ENCODE measurements at regions not wholly inside any gene's neighbourhood (a gene's known extent, or its start where the extent isn't known, plus 50 kb on each side); places are given as distances from the start of the nearest gene placed in this dataset.
A peak's percentile ranks its signal among the peaks of the same experiment; 100 is the strongest.

GRCh38 chr20:4560667-4561066 lies 125.6 kb upstream of the PRNP start:
- peak; percentile 54 for DNase-seq (ENCODE audit: low read depth)

DNA sequence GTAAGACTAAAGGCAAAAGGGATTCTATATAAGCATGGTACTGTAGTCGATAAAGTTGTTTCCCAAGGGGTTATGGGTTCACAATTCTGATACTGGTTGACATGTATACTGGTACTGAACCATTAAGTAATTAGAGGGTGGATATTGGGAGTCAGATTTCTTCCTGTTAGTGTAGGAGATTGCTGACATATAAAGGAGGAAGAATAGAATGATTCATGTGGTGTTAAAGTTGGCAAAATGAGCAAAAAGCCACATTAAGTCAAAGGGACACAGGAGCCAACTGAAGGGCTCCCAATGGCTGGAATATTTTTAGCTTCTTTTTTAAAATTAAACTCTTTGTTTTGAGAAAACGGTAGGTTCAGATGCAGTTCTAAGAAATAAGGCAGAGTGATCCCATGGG lies 126.3 kb upstream of the PRNP start:
- DNase-seq (ENCODE audit: low read depth): no peak

- DNase-seq (ENCODE audit: low read depth): no peak
These were observed 127.2 kb upstream of the PRNP start for GRCh38 chr20:4559106-4559505.

- DNase-seq (ENCODE audit: low read depth): no peak
These were observed 129.5 kb upstream of the PRNP start for GRCh38 chr20:4556781-4557180.

GRCh38 chr20:4555188-4555890 lies 130.9 kb upstream of the PRNP start:
- peak; percentile 33 for DNase-seq (ENCODE audit: low read depth)

GRCh38 chr20:4554346-4554745 lies 131.9 kb upstream of the PRNP start:
- no peak for DNase-seq (ENCODE audit: low read depth)

DNA sequence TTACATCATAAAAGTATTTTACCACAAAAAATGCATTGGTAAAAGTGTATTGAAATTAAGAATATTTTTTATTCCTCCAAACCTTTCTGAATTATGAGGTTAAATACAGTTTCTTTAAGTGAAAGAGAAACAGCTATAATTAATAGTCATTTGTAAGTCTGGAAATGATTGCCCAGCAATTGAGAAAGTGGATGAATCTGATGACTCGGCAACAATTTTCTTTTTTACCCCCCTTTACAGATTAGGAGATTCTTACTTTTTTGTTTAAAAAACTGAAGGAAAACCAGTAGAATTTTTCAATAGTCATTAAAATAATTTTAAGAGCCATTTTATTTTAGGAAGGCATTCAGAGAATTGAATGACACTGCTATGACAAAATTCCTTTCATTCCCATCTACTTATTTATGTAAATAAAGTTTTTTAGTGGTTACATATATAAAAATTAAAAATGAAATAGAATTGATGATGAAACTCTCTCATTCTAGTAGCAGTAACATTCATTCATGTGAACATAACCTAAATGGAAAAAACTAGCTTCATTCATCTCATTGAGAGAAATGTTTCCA lies 134.1 kb upstream of the PRNP start:
- DNase-seq (ENCODE audit: low read depth): no peak

DNA sequence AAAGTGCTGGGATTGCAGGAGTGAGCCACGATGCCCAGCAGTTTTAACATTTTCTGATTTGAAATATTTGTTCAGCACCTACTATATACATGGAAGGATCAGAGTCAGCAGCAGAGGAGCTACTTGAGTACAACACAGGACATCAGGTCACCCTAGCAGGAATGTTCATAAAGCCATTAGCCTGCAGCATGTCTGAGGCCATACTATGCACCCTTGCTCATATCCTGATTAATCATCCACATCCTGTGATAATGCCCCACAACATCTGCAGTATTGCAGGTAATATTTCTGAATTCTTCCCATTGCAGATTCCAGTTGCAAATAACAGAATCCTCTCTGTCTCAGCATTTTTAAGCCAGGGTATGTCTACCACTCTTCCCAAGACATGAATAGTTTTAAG lies 135.5 kb upstream of the PRNP start:
- DNase-seq (ENCODE audit: low read depth): no peak

GRCh38 chr20:4549711-4550259 lies 136.5 kb upstream of the PRNP start:
- DNase-seq (ENCODE audit: low read depth): no peak

- DNase-seq (ENCODE audit: low read depth): no peak
These were observed 137.7 kb upstream of the PRNP start for GRCh38 chr20:4548552-4548951.

DNA sequence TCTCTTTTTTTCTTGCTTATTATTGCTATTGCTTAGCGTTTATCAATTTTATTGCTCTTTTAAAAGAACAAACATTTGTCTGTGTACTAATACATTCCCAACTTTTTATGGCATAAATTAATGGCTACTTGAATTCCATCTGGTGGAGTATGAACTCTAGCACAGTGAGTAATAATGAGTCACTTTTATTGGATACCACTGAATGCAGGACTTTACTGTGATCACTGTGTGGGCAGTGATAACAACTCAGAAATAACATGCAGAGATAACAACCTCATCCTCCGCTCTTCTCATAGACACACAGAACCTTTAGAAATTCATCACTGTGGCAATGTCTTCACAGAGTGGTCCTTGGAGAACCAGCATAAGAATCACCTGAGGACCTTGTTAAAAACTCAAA lies 139.5 kb upstream of the PRNP start:
- peak; percentile 22 for DNase-seq (ENCODE audit: low read depth)

GRCh38 chr20:4546342-4546741 lies 139.9 kb upstream of the PRNP start:
- no peak for DNase-seq (ENCODE audit: low read depth)

GRCh38 chr20:4545526-4545925 lies 140.7 kb upstream of the PRNP start:
- DNase-seq (ENCODE audit: low read depth): no peak

DNA sequence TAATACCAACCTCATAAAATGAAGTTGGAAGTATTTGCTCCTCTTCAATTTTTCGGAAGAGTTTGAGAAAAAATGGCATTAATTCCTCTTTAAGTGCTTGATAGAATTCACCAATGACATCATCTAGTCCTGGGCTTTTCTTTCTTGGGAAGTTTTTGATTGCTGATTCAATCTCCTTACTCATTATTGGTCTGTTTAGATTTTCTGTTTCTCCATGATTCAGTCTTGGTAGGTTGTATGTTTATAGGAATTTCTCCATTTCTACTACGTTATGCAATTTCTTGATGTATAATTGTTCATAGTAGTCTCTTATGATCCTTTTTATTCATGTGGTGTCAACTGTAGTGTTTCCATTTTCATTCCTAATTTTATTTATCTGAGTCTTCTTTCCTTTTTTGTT lies 141.5 kb upstream of the PRNP start:
- no peak for DNase-seq (ENCODE audit: low read depth)

DNA sequence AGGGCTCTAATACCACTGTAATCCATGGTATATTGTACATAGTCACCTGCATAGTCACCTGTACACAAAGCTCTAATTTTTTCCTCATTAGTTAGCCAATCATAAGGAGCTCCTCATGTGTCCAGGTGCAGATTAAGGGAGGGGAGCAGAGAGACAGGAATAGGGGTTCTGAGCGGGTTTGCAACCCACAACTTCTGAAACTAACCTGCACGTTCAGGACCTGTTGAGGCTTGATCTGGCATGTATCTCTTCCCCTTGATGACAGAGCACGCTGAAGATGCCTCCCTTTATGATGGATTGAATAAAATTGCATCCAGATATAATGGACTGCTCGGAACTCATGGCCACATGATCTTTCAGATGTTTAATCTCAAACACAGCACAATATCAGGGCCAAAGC lies 144.0 kb upstream of the PRNP start:
- DNase-seq (ENCODE audit: low read depth): no peak

DNA sequence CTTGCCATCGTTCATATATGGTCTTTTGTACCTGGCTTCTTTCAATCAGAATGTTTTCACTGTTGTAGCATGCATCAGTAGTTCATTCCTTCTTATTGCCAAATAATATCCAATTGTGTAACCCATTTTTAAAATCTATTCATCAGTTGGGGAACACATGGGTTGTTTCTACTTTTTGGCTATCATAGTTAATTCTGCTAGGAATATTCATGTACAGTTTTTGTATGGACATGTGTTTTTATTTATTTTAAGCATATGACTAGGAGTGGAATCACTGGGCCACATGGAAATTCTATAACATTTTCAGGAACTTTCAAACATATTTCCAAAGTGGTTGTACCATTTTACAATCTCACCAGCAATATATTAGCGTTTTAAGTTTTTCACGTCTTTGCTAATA lies 151.9 kb upstream of the PRNP start:
- no peak for DNase-seq (ENCODE audit: low read depth)

GRCh38 chr20:4533368-4534133 lies 152.7 kb upstream of the PRNP start:
- no peak for DNase-seq (ENCODE audit: low read depth)

GRCh38 chr20:4532772-4533171 lies 153.5 kb upstream of the PRNP start:
- no peak for DNase-seq (ENCODE audit: low read depth)

DNA sequence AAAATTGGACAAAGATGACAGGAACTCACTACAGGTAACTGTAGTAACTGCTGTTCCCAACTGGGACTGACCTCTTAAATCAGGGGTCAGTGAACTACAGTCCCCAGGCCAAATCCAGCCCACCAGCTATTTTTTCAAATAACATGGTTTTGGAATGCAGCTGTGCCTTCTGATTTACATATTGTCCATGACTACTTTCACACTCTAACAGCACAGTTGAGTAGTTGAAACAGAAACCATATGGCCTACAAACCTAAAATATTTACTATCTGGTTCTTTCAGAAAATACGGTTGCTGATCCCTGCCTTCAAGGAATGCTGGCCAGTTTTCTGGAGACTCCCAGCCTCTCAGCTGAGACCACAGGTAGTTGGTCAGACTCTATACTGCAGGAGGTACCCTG lies 161.5 kb upstream of the PRNP start:
- no peak for DNase-seq (ENCODE audit: low read depth)

GRCh38 chr20:4524307-4524706 lies 161.9 kb upstream of the PRNP start:
- no peak for DNase-seq (ENCODE audit: low read depth)

GRCh38 chr20:4522310-4522709 lies 163.9 kb upstream of the PRNP start:
- DNase-seq (ENCODE audit: low read depth): no peak

DNA sequence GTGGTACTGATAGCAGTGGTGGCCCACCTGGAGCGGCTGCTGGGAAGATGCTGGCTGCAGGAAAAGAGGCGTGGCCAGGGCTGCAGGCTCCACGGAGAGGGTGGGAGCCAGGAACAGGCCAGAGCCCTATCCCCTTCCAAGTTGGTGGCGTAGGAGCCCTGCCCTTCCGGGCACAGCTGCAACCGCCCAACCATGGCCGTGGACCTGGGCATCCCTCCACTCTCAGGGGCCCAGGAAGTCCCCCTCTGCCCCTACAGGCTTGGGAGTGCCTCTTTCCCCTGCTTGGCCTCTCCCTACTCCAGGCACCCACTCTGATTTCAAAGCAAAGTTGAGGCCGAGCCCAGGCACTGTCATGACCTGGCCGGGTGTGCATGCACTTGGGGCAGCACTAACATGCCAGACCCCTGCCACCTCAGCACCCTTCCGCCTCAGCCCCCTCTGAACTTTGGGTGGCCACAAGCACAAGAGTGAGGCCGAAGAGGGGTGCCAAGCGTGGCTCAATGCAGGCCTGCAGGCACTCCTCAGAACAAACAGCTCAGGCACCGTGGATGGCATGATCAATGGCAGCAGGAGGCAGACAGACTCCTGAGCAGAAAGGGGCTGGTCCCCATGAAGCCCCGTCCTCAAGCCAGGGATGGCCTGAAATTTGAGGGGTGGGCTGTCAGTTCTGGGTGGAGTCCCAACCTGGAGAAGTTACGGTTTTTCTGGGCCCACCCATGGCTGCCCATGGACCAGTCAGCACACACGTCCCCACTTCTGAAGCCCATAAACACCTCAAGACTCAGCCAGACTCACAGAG lies 164.9 kb upstream of the PRNP start:
- no peak for DNase-seq (ENCODE audit: low read depth)
